ENCODE measurements at regions not wholly inside any gene's neighbourhood (a gene's known extent, or its start where the extent isn't known, plus 50 kb on each side); places are given as distances from the start of the nearest gene placed in this dataset.
"Not testable (repeated sequence)": the region's sequence is repeated elsewhere in the genome, so short reads cannot be mapped to it uniquely, and the experiment has no call there.

- DNase-seq (ENCODE audit: low read depth) = no peak
Measured at GRCh38 chr18:44545359-44545985, 135.2 kb upstream of the SETBP1 start.

GRCh38 chr18:44546954-44547353 lies 133.7 kb upstream of the SETBP1 start:
- DNase-seq (ENCODE audit: low read depth) = no peak

GRCh38 chr18:44548291-44549221 lies 132.1 kb upstream of the SETBP1 start:
- no peak for DNase-seq (ENCODE audit: low read depth)

- DNase-seq (ENCODE audit: low read depth) = no peak
Measured at GRCh38 chr18:44552706-44553105, 128.0 kb upstream of the SETBP1 start.

GRCh38 chr18:44556296-44556695 lies 124.4 kb upstream of the SETBP1 start:
- no peak for DNase-seq (ENCODE audit: low read depth)

- DNase-seq (ENCODE audit: low read depth) = no peak
Measured at GRCh38 chr18:44557616-44558151, 123.0 kb upstream of the SETBP1 start.

GRCh38 chr18:44558767-44559166 lies 121.9 kb upstream of the SETBP1 start:
- no peak for DNase-seq (ENCODE audit: low read depth)

- DNase-seq (ENCODE audit: low read depth) = no peak
Measured at GRCh38 chr18:44562986-44563385, 117.7 kb upstream of the SETBP1 start.

GRCh38 chr18:44564922-44565321 lies 115.8 kb upstream of the SETBP1 start:
- no peak for DNase-seq (ENCODE audit: low read depth)

GRCh38 chr18:44568342-44568741 lies 112.3 kb upstream of the SETBP1 start:
- no peak for DNase-seq (ENCODE audit: low read depth)

GRCh38 chr18:44568986-44569385 lies 111.7 kb upstream of the SETBP1 start:
- no peak for DNase-seq (ENCODE audit: low read depth)

GRCh38 chr18:44569391-44570055 lies 111.2 kb upstream of the SETBP1 start:
- no peak for DNase-seq (ENCODE audit: low read depth)

- no peak for DNase-seq (ENCODE audit: low read depth)
Measured at GRCh38 chr18:44579028-44579702, 101.5 kb upstream of the SETBP1 start.

GRCh38 chr18:44579745-44580144 lies 100.9 kb upstream of the SETBP1 start:
- DNase-seq (ENCODE audit: low read depth) = no peak

- DNase-seq (ENCODE audit: low read depth) = no peak
Measured at GRCh38 chr18:44580159-44580558, 100.5 kb upstream of the SETBP1 start.

- not testable (repeated sequence) for DNase-seq (ENCODE audit: low read depth)
Measured at GRCh38 chr18:44580782-44581181, 99.9 kb upstream of the SETBP1 start.

- DNase-seq (ENCODE audit: low read depth) = no peak
Measured at GRCh38 chr18:44582456-44582855, 98.2 kb upstream of the SETBP1 start.

- no peak for DNase-seq (ENCODE audit: low read depth)
Measured at GRCh38 chr18:44584900-44585299, 95.8 kb upstream of the SETBP1 start.

- DNase-seq (ENCODE audit: low read depth) = no peak
Measured at GRCh38 chr18:44586782-44587524, 93.7 kb upstream of the SETBP1 start.

GRCh38 chr18:44588508-44588907 lies 92.2 kb upstream of the SETBP1 start:
- no peak for DNase-seq (ENCODE audit: low read depth)

GRCh38 chr18:44589693-44590355 lies 90.9 kb upstream of the SETBP1 start:
- no peak for DNase-seq (ENCODE audit: low read depth)

Measured in stimulated activated CD8-positive, alpha-beta memory T cell treated with anti-CD3 and anti-CD28 coated beads, Interleukin-4, amount 100 ng/mL, for 24 hours (primary cell).